ENCODE measurements at regions not wholly inside any gene's neighbourhood (a gene's known extent, or its start where the extent isn't known, plus 50 kb on each side); places are given as distances from the start of the nearest gene placed in this dataset.

DNA sequence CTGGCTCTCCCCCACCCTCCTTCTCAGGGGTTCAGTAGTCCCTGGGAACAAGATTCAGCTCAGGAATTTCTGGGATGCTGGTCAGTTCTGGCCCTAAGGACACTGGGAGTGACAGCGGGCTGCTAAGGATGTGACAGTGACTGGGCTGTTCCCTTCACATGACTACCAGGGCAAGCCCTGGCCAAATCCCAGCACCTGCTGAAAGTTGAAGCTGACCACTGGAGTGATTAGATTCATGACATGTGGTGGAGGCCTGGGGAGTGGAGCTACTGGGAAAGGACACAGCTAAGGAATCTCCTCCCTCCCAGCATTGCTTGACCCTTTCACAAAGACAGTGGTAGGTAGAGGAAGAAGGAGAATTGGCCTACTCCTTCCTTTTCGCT lies 204.9 kb downstream of the DAD1 start:
- DNase-seq: no peak
- no peaks in the 10 kb centered on the region for H3K9me3 ChIP-seq
- 97 to 100% methylated on average over 2 of the region's 2 CpGs for WGBS, 2 donors
- TF ChIP-seq CTCF (IDR thresholded peaks at IDR 0.05): no peak
- no peak for TF ChIP-seq POLR2A (IDR thresholded peaks at IDR 0.05)
- H3K36me3 ChIP-seq: no peaks in the 10 kb centered on the region
- H3K4me3 ChIP-seq (replicated peaks in 1 of 3): no peak overlapping the region
- H3K27ac ChIP-seq: no peak overlapping the region
- no peaks in the 10 kb centered on the region for H3K4me1 ChIP-seq
- H3K27me3 ChIP-seq: no peaks in the 10 kb centered on the region
- intact Hi-C loops (cut with DNase I): loop anchor here (5.0 kb wide), 1 partner anchor 62 kb away; no protein-coding TSS in a partner anchor

DNA sequence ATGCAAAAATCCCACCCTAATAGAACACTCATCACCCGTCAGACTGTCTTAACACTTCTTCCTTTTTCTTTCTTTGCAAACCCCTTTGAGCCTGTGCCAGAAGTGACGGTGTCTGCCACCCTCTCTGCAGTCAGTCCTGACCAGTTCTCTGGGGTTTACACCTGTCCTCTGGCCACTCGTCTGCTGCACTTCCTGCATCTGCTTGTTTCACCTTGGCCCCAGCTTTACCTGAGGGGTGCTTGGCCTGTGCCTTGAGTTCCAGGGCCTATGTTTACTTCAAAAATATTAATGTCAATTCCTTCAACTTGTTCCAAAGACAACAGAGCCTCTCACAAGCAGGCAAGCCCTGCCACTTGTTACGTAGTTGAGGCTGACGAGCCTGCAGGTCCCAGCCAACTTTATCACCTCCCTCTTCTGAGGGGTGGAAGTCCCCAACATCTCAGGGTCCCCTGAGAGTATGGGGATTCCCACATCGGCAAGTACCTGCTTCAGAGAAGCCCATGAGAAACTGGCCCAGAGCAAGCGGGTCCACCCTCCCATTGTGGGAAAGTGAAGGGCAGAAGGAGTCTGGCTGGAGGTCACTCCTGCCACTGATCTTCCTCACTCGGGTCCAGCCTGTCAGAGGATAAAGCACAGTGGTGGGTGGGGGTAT lies 205.4 kb downstream of the DAD1 start:
- H3K36me3 ChIP-seq: no peaks in the 10 kb centered on the region
- no peak overlapping the region for H3K4me3 ChIP-seq (replicated peaks in 1 of 3)
- H3K27me3 ChIP-seq: no peaks in the 10 kb centered on the region
- H3K27ac ChIP-seq: no peak overlapping the region
- no peaks in the 10 kb centered on the region for H3K9me3 ChIP-seq
- TF ChIP-seq CTCF (IDR thresholded peaks at IDR 0.05) (no peak), POLR2A (IDR thresholded peaks at IDR 0.05) (no peak)
- no peak for DNase-seq
- intact Hi-C loops (cut with DNase I): loop anchor here (5.0 kb wide), 1 partner anchor 61 kb away; no protein-coding TSS in a partner anchor
- no peaks in the 10 kb centered on the region for H3K4me1 ChIP-seq
- WGBS, 2 donors: 66 to 74% methylated on average over 7 to 8 of the region's 8 CpGs

DNA sequence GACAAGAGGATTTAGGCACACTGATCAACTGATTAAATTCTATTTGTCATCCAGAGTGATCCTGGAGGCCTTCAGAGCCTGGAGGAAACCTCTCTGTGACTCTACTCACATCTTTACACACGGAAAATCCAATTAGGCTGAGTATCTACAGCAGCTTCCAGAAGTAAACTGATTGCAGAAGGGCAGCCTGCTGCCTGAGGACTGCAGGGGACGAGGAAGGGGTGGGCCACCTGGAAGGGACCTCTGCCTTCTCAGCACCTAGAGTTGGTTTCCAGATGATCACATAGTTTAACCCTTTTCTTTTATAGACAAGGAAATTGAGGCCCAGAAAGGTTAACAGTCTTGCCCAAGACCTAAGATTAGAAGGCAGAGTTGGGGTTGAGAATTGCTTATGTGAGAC lies 206.1 kb downstream of the DAD1 start:
- Histone ChIP-seq H3K36me3 (no peaks in the 10 kb centered on the region), H3K4me3 (replicated peaks in 1 of 3) (no peak overlapping the region), H3K9me3 (no peaks in the 10 kb centered on the region), H3K4me1 (no peaks in the 10 kb centered on the region), H3K27me3 (no peaks in the 10 kb centered on the region), H3K27ac (no peak overlapping the region)
- DNase-seq: no peak
- TF ChIP-seq POLR2A (IDR thresholded peaks at IDR 0.05) (no peak), CTCF (IDR thresholded peaks at IDR 0.05) (no peak)
- WGBS, 2 donors: 81 to 94% methylated on average over 2 of the region's 2 CpGs
- intact Hi-C loops (cut with DNase I): loop anchor here (5.0 kb wide), 1 partner anchor 61 kb away; no protein-coding TSS in a partner anchor

DNA sequence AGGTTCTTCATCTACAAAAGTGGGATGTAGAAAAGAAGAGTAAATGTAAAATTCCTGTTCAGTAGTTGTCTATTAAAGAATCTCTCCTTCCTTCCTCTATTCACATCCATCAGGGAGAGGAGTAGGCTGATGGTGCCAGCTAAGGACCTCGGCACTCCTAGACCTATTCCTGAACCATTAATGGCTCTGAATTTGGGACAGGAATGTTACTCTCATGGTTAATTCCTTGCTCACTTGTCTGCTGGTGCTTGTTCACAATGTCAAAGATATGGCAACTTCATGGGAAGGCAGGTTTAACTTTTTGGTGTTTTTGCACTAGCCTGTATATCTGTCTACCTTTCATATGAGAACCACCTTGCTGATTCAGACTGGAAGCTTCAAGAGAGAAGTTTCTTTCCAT lies 206.6 kb downstream of the DAD1 start:
- Histone ChIP-seq H3K27ac (no peak overlapping the region), H3K36me3 (no peaks in the 10 kb centered on the region), H3K27me3 (no peaks in the 10 kb centered on the region), H3K4me1 (no peaks in the 10 kb centered on the region), H3K9me3 (no peaks in the 10 kb centered on the region), H3K4me3 (replicated peaks in 1 of 3) (no peak overlapping the region)
- WGBS, 2 donors: 92 to 94% methylated on average over 1 of the region's 1 CpG
- DNase-seq: no peak
- intact Hi-C loops (cut with DNase I): loop anchor here (5.0 kb wide), 1 partner anchor 60 kb away; no protein-coding TSS in a partner anchor
- TF ChIP-seq POLR2A (IDR thresholded peaks at IDR 0.05): no peak
- TF ChIP-seq CTCF (IDR thresholded peaks at IDR 0.05): no peak

DNA sequence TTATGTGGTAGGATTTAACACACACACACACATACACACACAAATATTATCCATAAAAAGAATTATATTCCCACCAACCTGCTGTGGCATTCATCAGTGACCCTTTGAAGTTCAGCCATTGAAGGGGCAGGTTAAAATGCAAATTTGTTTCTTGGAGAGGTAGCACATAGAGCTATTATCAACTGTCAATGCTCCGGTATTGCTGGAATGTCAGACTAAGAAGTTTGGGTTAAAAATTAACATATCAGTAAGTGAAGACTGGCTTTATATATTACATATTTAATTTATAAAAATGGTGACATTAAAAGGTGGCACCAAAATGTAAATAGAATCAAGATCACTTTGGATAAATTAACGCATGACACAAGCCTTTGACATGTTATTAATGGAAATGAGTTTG lies 207.3 kb downstream of the DAD1 start:
- DNase-seq: no peak
- no peaks in the 10 kb centered on the region for H3K27me3 ChIP-seq
- H3K4me1 ChIP-seq: no peaks in the 10 kb centered on the region
- H3K27ac ChIP-seq: no peak overlapping the region
- intact Hi-C loops (cut with DNase I): loop anchor here (5.0 kb wide), 1 partner anchor 59 kb away; no protein-coding TSS in a partner anchor
- TF ChIP-seq CTCF (IDR thresholded peaks at IDR 0.05) (no peak), POLR2A (IDR thresholded peaks at IDR 0.05) (no peak)
- no peaks in the 10 kb centered on the region for H3K9me3 ChIP-seq
- H3K36me3 ChIP-seq: no peaks in the 10 kb centered on the region
- H3K4me3 ChIP-seq (replicated peaks in 1 of 3): no peak overlapping the region
- 93 to 97% methylated on average over 2 of the region's 2 CpGs for WGBS, 2 donors
